ENCODE measurements at regions not wholly inside any gene's neighbourhood (a gene's known extent, or its start where the extent isn't known, plus 50 kb on each side); places are given as distances from the start of the nearest gene placed in this dataset.

- no peaks in the 10 kb centered on the region for H3F3A ChIP-seq (ENCODE audit: insufficient read depth, low read depth)
- no peaks in the 10 kb centered on the region for H3K9me2 ChIP-seq (ENCODE audit: insufficient read depth)
- no peaks in the 10 kb centered on the region for H3K9me3 ChIP-seq (ENCODE audit: insufficient read depth, low read depth)
- no peaks in the 10 kb centered on the region for H4K20me1 ChIP-seq (ENCODE audit: insufficient read depth)
- H3K27me3 ChIP-seq (ENCODE audit: insufficient read depth, low read depth): peaks cover 71% of the 10 kb centered on the region
- ChIA-PET CTCF (no interaction called here), POLR2A (ENCODE audit: unreplicated experiment) (no interaction called here)
- no peak overlapping the region for H2AFZ ChIP-seq
- H3K36me3 ChIP-seq (ENCODE audit: low read depth): no peaks in the 10 kb centered on the region
- DNase-seq: no peak
- no peak for TF ChIP-seq EZH2 (IDR thresholded peaks at IDR 0.05; ENCODE audit: low read depth)
- TF ChIP-seq, protein P1, sequence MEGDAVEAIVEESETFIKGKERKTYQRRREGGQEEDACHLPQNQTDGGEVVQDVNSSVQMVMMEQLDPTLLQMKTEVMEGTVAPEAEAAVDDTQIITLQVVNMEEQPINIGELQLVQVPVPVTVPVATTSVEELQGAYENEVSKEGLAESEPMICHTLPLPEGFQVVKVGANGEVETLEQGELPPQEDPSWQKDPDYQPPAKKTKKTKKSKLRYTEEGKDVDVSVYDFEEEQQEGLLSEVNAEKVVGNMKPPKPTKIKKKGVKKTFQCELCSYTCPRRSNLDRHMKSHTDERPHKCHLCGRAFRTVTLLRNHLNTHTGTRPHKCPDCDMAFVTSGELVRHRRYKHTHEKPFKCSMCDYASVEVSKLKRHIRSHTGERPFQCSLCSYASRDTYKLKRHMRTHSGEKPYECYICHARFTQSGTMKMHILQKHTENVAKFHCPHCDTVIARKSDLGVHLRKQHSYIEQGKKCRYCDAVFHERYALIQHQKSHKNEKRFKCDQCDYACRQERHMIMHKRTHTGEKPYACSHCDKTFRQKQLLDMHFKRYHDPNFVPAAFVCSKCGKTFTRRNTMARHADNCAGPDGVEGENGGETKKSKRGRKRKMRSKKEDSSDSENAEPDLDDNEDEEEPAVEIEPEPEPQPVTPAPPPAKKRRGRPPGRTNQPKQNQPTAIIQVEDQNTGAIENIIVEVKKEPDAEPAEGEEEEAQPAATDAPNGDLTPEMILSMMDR (conservative IDR thresholded peaks at IDR 0.05): no peak
- H3K27ac ChIP-seq: no peak overlapping the region
- H3K79me2 ChIP-seq (ENCODE audit: low read depth): no peaks in the 10 kb centered on the region
- H3K4me1 ChIP-seq (replicated peaks; ENCODE audit: insufficient read depth): no peaks in the 10 kb centered on the region
- no TSS peak for BruUV-seq (replicated peaks)
- no peak overlapping the region for H3K4me3 ChIP-seq
- no peak overlapping the region for H3K4me2 ChIP-seq
- intact Hi-C loops (cut with micrococcal nuclease; ENCODE audit: unreplicated experiment): no loop called here
These were observed 328.1 kb downstream of the ALG10 start for GRCh38 chr12:34350092-34351041.

GRCh38 chr12:34352098-34352497 lies 329.8 kb downstream of the ALG10 start:
- Histone ChIP-seq H4K20me1 (ENCODE audit: insufficient read depth) (no peaks in the 10 kb centered on the region), H3F3A (ENCODE audit: insufficient read depth, low read depth) (no peaks in the 10 kb centered on the region), H3K4me1 (replicated peaks; ENCODE audit: insufficient read depth) (no peaks in the 10 kb centered on the region), H3K27ac (no peak overlapping the region), H3K9me3 (ENCODE audit: insufficient read depth, low read depth) (no peaks in the 10 kb centered on the region), H3K4me3 (no peak overlapping the region), H3K27me3 (ENCODE audit: insufficient read depth, low read depth) (peaks cover 70% of the 10 kb centered on the region), H3K79me2 (ENCODE audit: low read depth) (no peaks in the 10 kb centered on the region), H3K9me2 (ENCODE audit: insufficient read depth) (no peaks in the 10 kb centered on the region), H3K4me2 (no peak overlapping the region), H3K36me3 (ENCODE audit: low read depth) (no peaks in the 10 kb centered on the region), H2AFZ (no peak overlapping the region)
- ChIA-PET CTCF (no interaction called here), POLR2A (ENCODE audit: unreplicated experiment) (no interaction called here)
- BruUV-seq (replicated peaks): no TSS peak
- TF ChIP-seq, protein P1 (conservative IDR thresholded peaks at IDR 0.05): no peak
- no peak for TF ChIP-seq EZH2 (IDR thresholded peaks at IDR 0.05; ENCODE audit: low read depth)
- DNase-seq: no peak
- intact Hi-C loops (cut with micrococcal nuclease; ENCODE audit: unreplicated experiment): no loop called here

GRCh38 chr12:34354239-34355200 lies 332.2 kb downstream of the ALG10 start:
- Histone ChIP-seq H3K9me3 (ENCODE audit: insufficient read depth, low read depth) (no peaks in the 10 kb centered on the region), H3K27me3 (ENCODE audit: insufficient read depth, low read depth) (peaks cover 81% of the 10 kb centered on the region), H3F3A (ENCODE audit: insufficient read depth, low read depth) (no peaks in the 10 kb centered on the region), H3K4me2 (no peak overlapping the region), H3K36me3 (ENCODE audit: low read depth) (no peaks in the 10 kb centered on the region), H4K20me1 (ENCODE audit: insufficient read depth) (no peaks in the 10 kb centered on the region), H3K9me2 (ENCODE audit: insufficient read depth) (no peaks in the 10 kb centered on the region), H3K27ac (no peak overlapping the region), H2AFZ (no peak overlapping the region), H3K4me1 (replicated peaks; ENCODE audit: insufficient read depth) (no peaks in the 10 kb centered on the region), H3K79me2 (ENCODE audit: low read depth) (no peaks in the 10 kb centered on the region), H3K4me3 (no peak overlapping the region)
- TF ChIP-seq, protein P1 (conservative IDR thresholded peaks at IDR 0.05): no peak
- TF ChIP-seq EZH2 (IDR thresholded peaks at IDR 0.05; ENCODE audit: low read depth): no peak
- BruUV-seq (replicated peaks): no TSS peak
- ChIA-PET POLR2A (ENCODE audit: unreplicated experiment) (no interaction called here), CTCF (no interaction called here)
- intact Hi-C loops (cut with micrococcal nuclease; ENCODE audit: unreplicated experiment): no loop called here
- DNase-seq: peak in 1 of 2 experiments; percentile 19
